Thoracic aorta (tissue), 2 donors: ENCODE measurements at regions not wholly inside any gene's neighbourhood (a gene's known extent, or its start where the extent isn't known, plus 50 kb on each side); places are given as distances from the start of the nearest gene placed in this dataset.

Experiments
- ATAC-seq: fragments of 150-250 bp; one replicate; pipeline ENCODE4 v1.8.0; 2017; ENCODE audit warnings: low read depth; ENCODE audit not compliant: insufficient number of reproducible peaks, low FRiP score
- DNase-seq: peaks from one replicate; pipeline ENCODE4 v3.0.0-alpha.2; 2020; ENCODE audit warnings: low spot score
- H3K27ac ChIP-seq, 2 donors: fragments of 200-600 bp; sonication (generic); 1 replicate in 1 of 2; 2 replicates in 1 of 2; pipeline ENCODE4 v1.5.1; 2016; ENCODE audit warnings: mild to moderate bottlenecking in 2 of 2, moderate library complexity in 2 of 2
- H3K27me3 ChIP-seq: fragments of 200-600 bp; sonication (generic); replicated peaks from 2 replicates; pipeline ENCODE4 v1.6.0; 2016; ENCODE audit warnings: mild to moderate bottlenecking; ENCODE audit not compliant: insufficient read depth
- H3K36me3 ChIP-seq: fragments of 200-600 bp; sonication (generic); one replicate; pipeline ENCODE4 v1.5.1; 2016
- H3K4me1 ChIP-seq, 2 donors: fragments of 200-600 bp; sonication (generic); 1 replicate in 1 of 2; 2 replicates in 1 of 2; pipeline versions ENCODE4 v1.5.1 to v1.6.0; 2016; ENCODE audit warnings: low read depth in 2 of 2, mild to moderate bottlenecking in 1 of 2; ENCODE audit not compliant: control insufficient read depth in 1 of 2
- H3K4me3 ChIP-seq: fragments of 200-600 bp; sonication (generic); 2 replicates; pipeline ENCODE4 v1.5.1; 2016; ENCODE audit warnings: mild to moderate bottlenecking
- H3K9me3 ChIP-seq: fragments of 200-600 bp; sonication (generic); 2 replicates; pipeline ENCODE4 v1.5.1; 2016
- TF ChIP-seq, protein P1 (sequence below): fragments of 200-600 bp; sonication (generic); IDR thresholded peaks from one replicate; pipeline ENCODE4 v1.5.1; 2019; ENCODE audit warnings: antibody characterized with exemption

DNA sequence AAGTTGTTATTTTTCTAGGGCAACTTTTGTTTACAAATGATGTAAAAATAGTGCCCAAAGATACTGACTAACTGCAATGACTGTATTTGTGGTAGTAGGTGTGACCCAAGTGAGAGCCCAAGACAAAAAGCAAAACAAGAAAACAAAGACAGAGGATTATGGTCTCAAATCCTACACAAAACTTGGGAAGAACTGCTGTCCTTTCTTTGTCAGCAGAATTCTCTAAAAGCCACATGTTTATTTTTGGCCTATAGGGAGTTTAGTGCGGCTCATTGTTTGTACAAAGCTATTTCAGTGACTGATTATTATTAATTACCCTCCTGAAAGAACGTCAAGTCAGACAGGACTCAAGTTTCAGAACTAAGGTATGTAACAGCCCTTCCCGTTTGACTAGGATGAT, 509.2 kb upstream of the SLC35B3 start:
- no peak for DNase-seq
- H3K9me3 ChIP-seq = no peaks in the 10 kb centered on the region
- H3K4me3 ChIP-seq = no peak overlapping the region
- H3K27ac ChIP-seq = no peak overlapping the region
- H3K27me3 ChIP-seq = no peaks in the 10 kb centered on the region
- TF ChIP-seq, protein P1, sequence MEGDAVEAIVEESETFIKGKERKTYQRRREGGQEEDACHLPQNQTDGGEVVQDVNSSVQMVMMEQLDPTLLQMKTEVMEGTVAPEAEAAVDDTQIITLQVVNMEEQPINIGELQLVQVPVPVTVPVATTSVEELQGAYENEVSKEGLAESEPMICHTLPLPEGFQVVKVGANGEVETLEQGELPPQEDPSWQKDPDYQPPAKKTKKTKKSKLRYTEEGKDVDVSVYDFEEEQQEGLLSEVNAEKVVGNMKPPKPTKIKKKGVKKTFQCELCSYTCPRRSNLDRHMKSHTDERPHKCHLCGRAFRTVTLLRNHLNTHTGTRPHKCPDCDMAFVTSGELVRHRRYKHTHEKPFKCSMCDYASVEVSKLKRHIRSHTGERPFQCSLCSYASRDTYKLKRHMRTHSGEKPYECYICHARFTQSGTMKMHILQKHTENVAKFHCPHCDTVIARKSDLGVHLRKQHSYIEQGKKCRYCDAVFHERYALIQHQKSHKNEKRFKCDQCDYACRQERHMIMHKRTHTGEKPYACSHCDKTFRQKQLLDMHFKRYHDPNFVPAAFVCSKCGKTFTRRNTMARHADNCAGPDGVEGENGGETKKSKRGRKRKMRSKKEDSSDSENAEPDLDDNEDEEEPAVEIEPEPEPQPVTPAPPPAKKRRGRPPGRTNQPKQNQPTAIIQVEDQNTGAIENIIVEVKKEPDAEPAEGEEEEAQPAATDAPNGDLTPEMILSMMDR = no peak
- H3K36me3 ChIP-seq = no peaks in the 10 kb centered on the region
- no peak for ATAC-seq
- no peaks in the 10 kb centered on the region for H3K4me1 ChIP-seq

DNA sequence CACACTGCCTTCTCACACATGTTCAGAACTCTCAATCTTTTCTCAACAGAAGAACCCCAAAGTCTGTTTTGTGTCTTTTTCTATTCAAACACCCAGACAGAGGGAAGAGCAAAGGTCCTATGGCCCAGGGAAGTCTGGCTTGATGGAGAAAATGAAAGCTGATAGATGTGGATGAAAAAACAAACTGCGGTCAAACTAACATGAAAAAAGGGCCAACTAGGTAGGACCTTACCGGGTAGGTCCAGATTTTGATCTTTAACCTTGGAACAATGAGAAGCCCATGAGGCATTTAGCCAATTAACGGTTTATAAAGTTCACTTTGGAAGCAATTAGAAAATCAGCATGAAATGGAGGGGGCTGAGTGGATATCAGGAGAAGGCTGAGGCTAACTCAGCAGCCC, 507.7 kb upstream of the SLC35B3 start:
- TF ChIP-seq, protein P1 = no peak
- no peaks in the 10 kb centered on the region for H3K4me1 ChIP-seq
- no peaks in the 10 kb centered on the region for H3K9me3 ChIP-seq
- H3K4me3 ChIP-seq = no peak overlapping the region
- no peaks in the 10 kb centered on the region for H3K36me3 ChIP-seq
- H3K27me3 ChIP-seq = no peaks in the 10 kb centered on the region
- ATAC-seq = no peak
- no peak for DNase-seq
- no peak overlapping the region for H3K27ac ChIP-seq

DNA sequence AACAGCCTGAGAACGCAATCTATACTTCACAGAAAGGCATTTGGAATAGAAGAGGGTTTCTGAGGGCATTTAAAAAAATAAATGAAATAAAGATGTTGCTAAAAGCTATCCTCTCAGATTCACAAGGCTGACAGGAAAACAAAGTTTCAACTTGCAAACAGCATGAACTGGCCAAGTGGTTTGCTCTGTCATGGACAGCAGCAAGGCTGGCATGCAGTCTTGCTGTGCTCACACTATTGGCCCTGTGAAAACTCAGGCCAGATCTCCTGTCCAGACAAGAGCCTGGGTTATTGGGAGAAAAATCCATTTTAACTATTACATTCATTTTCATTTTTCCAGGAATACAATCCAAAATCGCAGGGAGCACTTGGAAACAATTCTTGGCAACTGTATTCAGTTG, 506.2 kb upstream of the SLC35B3 start:
- Histone ChIP-seq H3K36me3 (no peaks in the 10 kb centered on the region), H3K4me1 (no peaks in the 10 kb centered on the region), H3K27me3 (no peaks in the 10 kb centered on the region), H3K9me3 (no peaks in the 10 kb centered on the region), H3K27ac (no peak overlapping the region), H3K4me3 (no peak overlapping the region)
- DNase-seq (no peak), ATAC-seq (no peak)
- TF ChIP-seq, protein P1 = no peak

DNA sequence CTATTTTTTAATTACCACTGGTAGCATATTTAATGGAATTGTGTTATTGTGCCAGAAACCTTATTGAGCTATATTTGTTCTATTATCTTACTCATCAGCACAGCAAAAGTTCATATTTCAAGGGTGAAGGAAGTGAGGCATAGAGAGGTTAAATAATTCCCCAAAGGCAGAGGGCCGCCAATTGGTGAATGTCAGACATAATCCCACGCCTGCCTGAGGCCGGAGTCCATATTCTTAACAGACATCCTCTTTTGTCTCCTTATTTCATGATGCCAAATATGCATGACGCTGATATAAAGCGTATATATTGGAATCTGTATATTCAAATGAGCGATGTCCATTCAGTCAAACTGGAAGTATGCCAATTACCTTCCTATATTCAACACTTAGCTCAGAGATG, 505.0 kb upstream of the SLC35B3 start:
- no peak for DNase-seq
- Histone ChIP-seq H3K4me1 (no peaks in the 10 kb centered on the region), H3K27ac (no peak overlapping the region), H3K36me3 (no peaks in the 10 kb centered on the region), H3K4me3 (no peak overlapping the region), H3K27me3 (no peaks in the 10 kb centered on the region), H3K9me3 (no peaks in the 10 kb centered on the region)
- TF ChIP-seq, protein P1 = no peak
- no peak for ATAC-seq

DNA sequence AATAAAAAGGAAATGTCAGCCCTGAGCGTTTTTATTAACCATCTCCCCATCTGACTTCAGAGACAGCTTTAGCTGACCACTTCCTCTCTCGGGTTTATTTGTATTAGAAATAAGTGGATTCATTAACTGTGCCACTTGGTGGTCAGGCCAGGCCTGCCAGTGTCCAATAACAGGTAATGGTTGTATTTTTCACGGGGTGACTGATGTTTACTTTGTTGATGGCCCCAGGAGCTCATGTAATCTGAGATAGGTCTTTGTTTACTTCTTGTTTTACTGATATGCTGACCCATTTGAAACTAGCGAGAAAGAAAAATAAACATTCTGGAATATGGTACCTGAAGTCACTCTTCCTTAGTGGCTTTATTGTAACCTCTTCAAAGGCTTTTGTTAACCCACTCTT, 504.3 kb upstream of the SLC35B3 start:
- ATAC-seq = no peak
- no peaks in the 10 kb centered on the region for H3K36me3 ChIP-seq
- H3K4me1 ChIP-seq = no peaks in the 10 kb centered on the region
- TF ChIP-seq, protein P1 = no peak
- DNase-seq = no peak
- no peak overlapping the region for H3K4me3 ChIP-seq
- no peak overlapping the region for H3K27ac ChIP-seq
- H3K9me3 ChIP-seq = no peaks in the 10 kb centered on the region
- H3K27me3 ChIP-seq = no peaks in the 10 kb centered on the region
